GM04504 (cell line): ENCODE measurements at regions not wholly inside any gene's neighbourhood (a gene's known extent, or its start where the extent isn't known, plus 50 kb on each side); places are given as distances from the start of the nearest gene placed in this dataset.
"Not testable (repeated sequence)": the region's sequence is repeated elsewhere in the genome, so short reads cannot be mapped to it uniquely, and the experiment has no call there.

Source experiments
- DNase-seq: peaks from one replicate; pipeline ENCODE4 v3.0.0-alpha.2; 2012; ENCODE audit warnings: low read depth

- DNase-seq, result no peak
Observed at GRCh38 chr3:191646242-191646641, 185.3 kb downstream of the PYDC2 start.

- DNase-seq, result no peak
Observed at GRCh38 chr3:191648787-191649186, 187.8 kb downstream of the PYDC2 start.

DNA sequence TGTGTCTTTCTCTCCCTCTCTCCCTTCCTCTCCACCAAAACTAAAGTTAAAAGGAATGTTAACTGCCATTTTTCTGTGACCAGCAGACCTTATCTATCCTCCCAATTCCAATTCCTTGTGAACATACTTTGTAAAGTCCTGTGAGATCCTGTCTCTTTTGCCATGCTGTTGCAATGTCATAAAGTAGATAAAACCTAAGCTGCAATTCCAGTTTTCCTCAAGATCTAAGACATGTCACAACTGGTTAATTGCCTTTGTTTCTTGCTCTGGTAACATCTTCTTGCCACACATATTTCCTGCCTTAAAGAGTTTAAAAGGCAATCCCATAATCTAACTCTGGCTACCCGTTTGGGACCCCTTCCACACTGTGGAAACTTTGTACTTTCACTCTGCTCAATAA lies 188.7 kb downstream of the PYDC2 start:
- no peak for DNase-seq

GRCh38 chr3:191658781-191659419 lies 197.9 kb downstream of the PYDC2 start:
- DNase-seq, result not testable (repeated sequence)

GRCh38 chr3:191662150-191662549 lies 201.2 kb downstream of the PYDC2 start:
- not testable (repeated sequence) for DNase-seq

- DNase-seq, result no peak
Observed at GRCh38 chr3:191680989-191681597, 220.1 kb downstream of the PYDC2 start.

DNA sequence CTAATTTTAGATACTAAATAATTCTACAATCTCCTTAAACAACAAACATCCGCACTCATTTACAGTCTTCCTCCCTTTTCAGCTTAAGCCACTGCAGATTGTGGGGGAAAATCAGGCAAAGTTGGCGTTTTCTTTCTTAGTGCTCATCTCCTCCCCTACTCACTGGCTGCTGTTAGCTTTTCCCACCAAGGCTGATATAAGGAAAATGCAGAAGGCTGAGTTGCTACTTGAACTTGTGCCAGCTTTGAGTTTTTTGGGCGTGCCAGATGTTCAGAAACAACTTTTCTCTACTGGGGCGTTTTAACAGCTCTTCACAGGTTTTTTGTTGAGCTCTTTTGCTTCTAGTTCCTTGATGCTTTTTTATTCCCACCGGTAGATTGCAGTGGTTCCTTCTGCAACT lies 222.0 kb downstream of the PYDC2 start:
- DNase-seq, result no peak

DNA sequence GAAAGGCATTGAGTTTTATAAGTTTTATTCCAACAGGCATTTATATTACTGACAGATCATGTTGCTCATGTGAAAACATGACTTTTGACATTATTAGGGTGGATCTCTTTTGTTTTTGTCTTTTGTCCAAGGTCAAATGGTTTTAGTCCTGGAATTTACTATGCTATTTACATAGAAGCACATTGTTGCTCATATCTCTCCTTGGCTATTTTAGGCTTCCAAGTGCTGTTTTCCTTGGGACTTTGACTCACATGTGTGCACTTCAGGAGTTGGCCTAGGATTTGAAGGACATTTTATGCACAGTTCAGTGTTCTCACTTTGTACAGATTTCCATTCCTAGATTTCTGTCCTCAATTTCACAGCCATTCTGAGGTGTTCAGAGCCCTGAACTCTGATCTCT lies 225.7 kb downstream of the PYDC2 start:
- no peak for DNase-seq

DNA sequence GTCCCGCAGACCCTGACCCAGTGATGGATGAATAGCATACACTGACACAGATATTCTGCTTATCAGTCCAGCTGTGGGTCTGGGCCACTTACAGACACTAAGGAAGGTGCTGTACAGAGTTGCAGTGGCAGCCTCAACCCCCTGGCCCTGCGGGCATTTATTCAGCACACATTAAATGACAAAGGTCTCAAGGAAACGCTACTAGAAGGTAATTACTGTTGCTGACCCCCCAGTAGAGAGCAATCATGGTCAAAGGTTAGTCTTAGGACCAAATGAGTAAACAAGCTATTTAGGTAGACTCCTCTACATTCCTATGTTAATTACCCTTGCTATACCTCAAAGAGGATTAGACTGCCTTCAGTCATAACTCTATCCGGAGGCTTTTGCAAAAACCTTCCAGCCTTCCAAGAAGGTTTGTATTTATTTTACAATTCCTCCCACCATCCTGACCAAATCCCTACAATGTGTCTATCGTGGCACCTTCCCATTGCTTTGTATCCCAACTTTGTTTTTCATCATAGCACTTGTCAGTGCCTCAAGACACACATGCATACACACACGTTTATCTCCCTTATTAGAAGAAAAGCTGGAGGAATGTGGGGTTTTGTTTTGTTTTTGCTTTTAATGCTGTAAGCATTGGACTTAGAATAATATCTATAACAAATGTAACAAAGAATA lies 227.9 kb downstream of the PYDC2 start:
- no peak for DNase-seq

GRCh38 chr3:191691184-191691583 lies 230.2 kb downstream of the PYDC2 start:
- DNase-seq, result not testable (repeated sequence)

GRCh38 chr3:191695131-191695814 lies 234.3 kb downstream of the PYDC2 start:
- DNase-seq, result no peak

- DNase-seq, result no peak
Observed at GRCh38 chr3:191695815-191696153, 234.8 kb downstream of the PYDC2 start.

- no peak for DNase-seq
Observed at GRCh38 chr3:191696348-191696747, 235.4 kb downstream of the PYDC2 start.

DNA sequence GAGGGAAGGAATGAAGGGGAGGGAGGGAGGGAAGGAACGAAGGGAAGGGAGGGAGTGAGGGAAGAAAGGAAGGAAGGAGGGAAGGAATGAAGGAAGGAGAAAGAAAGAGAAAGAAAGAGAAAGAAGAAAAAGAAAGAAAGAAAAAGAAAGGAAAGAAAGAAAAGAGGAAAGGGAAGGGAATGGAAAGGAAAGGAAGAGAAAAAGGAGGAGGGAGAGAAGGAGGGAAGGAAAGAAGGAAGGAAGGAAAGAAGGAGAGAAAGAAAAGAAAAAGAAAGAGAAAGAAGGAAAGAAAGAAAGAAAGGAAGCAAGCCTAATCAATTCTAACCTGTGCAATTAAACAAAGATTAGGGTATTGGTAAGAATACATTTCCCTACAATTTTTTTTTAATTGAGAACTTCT lies 238.6 kb downstream of the PYDC2 start:
- no peak for DNase-seq

DNA sequence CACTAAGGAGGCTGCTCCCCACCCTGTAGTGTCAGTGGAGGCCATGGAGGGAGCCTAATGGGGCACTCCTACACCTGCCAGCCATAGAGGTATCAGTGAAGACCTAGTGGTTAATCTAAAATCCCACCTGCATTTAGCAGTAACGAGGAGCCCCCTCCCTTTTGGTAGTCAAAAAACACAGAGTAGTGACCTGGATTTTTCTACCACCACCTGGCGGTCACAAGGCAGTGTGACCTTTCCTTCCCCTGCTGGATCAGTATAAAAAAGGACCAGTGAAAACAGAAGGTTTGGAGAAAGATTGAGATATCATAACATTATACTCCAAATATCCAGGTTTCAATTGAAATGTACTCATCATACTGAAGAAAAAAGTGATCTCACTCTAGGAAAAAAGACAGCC lies 241.2 kb downstream of the PYDC2 start:
- no peak for DNase-seq

- no peak for DNase-seq
Observed at GRCh38 chr3:191707817-191708216, 246.9 kb downstream of the PYDC2 start.

GRCh38 chr3:191715585-191715984 lies 254.6 kb downstream of the PYDC2 start:
- DNase-seq, result no peak

DNA sequence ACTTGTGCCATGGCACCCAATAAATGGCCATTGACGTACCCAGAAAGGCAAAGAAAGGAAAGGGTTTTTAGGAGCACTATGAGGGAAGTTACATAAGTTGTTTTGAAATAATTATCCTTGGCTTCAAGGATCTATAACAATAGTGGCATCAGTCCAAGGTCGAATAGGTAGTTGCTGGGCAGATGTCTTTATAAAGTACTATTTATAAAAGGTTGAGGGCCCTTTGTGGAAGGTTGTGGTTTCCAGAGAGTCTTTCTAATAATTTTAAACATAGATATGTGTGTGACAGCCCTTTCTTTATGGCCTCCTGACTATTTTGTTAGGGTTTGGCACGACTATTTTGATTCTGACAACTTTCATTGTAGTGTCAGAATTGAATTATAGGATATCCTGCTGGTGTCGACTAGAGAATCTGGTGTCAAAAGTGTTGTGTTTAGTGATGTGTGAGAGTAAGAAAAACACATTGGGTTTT lies 260.5 kb downstream of the PYDC2 start:
- DNase-seq, result no peak

GRCh38 chr3:191721990-191722389 lies 261.0 kb downstream of the PYDC2 start:
- DNase-seq, result no peak

DNA sequence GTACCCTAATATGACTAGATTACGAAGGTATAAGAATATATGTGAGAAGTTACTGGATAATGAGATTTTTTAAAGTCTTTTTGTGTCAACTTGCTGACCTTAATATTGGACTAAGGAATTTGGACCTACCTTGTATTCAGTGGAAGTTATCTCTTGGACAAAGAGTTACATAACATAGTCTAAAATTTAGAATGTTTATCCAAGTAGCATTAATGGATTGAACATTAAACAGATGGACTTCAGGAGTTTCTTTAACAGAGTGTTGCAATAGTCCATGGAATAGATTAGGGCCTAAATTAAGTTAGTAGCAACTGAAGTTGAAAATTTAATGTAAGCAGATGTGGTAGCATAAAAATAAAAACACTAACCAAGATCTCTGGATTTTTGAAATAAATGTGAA lies 266.4 kb downstream of the PYDC2 start:
- DNase-seq, result no peak

GRCh38 chr3:191728186-191728585 lies 267.2 kb downstream of the PYDC2 start:
- DNase-seq, result no peak

DNA sequence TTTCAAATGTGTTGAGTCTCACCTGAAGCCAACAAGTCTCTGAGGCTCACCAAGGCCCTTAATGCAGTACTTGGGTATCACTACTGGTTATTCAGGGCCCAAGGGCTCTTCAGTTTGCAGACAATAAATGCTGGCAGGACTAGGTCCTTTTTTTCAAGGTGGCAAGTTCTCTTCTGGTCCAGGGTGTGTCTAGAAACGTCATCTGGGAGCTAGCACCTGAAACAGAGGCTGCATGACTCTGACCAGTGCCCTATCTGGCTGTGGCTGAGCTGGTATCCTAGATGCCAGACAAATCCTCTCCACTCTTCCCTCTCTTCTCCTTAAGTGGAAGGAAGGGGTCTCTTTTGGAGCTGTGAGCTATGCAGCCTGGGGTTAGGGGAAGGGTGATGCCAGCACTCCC lies 276.8 kb downstream of the PYDC2 start:
- no peak for DNase-seq

DNA sequence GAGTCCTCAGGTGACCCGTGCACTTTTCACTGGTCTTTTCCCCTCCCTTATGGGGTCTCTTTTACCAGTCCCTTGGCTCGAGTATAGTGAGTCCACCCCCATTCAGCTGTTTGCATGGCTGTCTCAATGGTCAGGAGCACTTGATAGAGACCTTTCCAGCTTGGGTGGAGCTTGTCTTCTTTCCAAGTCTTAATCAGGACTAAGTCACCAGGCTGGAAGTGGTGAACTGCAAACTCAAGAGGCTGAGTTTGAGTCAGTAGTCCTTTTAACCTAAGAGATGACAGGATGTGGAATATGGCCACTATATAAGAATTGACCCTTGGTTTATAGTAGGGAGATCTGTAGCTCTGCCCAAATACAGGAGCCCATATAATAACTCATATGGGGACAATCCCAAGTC lies 279.7 kb downstream of the PYDC2 start:
- DNase-seq, result no peak
